ENCODE measurements at regions not wholly inside any gene's neighbourhood (a gene's known extent, or its start where the extent isn't known, plus 50 kb on each side); places are given as distances from the start of the nearest gene placed in this dataset.

- TF ChIP-seq CTCF (IDR thresholded peaks at IDR 0.05) (no peak), POLR2AphosphoS5 (IDR thresholded peaks at IDR 0.05) (no peak), POLR2A (IDR thresholded peaks at IDR 0.05) (no peak), EP300 (IDR thresholded peaks at IDR 0.05) (no peak)
Measured at GRCh38 chr2:9097239-9097638, 93.8 kb upstream of the MBOAT2 start.

All from stomach (tissue), 4 donors.